Mesendoderm (in vitro differentiated cells): ENCODE measurements at regions not wholly inside any gene's neighbourhood (a gene's known extent, or its start where the extent isn't known, plus 50 kb on each side); places are given as distances from the start of the nearest gene placed in this dataset.
A peak's percentile ranks its signal among the peaks of the same experiment; 100 is the strongest.
"Not testable (repeated sequence)": the region's sequence is repeated elsewhere in the genome, so short reads cannot be mapped to it uniquely, and the experiment has no call there.

ENCODE experiments used
- DNase-seq: peaks from one replicate; pipeline ENCODE4 v3.0.0; 2013
- H2AK5ac ChIP-seq: 2 replicates; pipeline ENCODE4 v1.6.1; 2013; ENCODE audit warnings: low read length, inconsistent platforms
- H2BK120ac ChIP-seq: 2 replicates; pipeline ENCODE4 v1.6.1; 2013; ENCODE audit warnings: low read depth, mild to moderate bottlenecking, low read length, moderate library complexity, mixed read lengths
- H2BK15ac ChIP-seq: replicated peaks from 2 replicates; pipeline ENCODE4 v1.6.1; 2013; ENCODE audit warnings: low read depth, mild to moderate bottlenecking, moderate library complexity
- H2BK5ac ChIP-seq: 2 replicates; pipeline ENCODE4 v1.6.1; 2013; ENCODE audit warnings: low read length, inconsistent platforms
- H3K18ac ChIP-seq: 2 replicates; pipeline ENCODE4 v1.6.1; 2013; ENCODE audit warnings: mild to moderate bottlenecking, low read length, mixed read lengths
- H3K23ac ChIP-seq: one replicate; pipeline ENCODE4 v1.6.1; 2013; ENCODE audit warnings: low read length
- H3K27ac ChIP-seq: 2 replicates; pipeline ENCODE4 v1.5.1; 2013; ENCODE audit warnings: low read depth, mild to moderate bottlenecking, inconsistent platforms, low read length, moderate library complexity
- H3K27me3 ChIP-seq: 2 replicates; pipeline ENCODE4 v1.6.1; 2013; ENCODE audit warnings: low read length, control low read depth, mild to moderate bottlenecking, inconsistent platforms; ENCODE audit not compliant: insufficient read depth, poor library complexity
- H3K36me3 ChIP-seq: 2 replicates; pipeline ENCODE4 v1.6.1; 2013; ENCODE audit warnings: low read length, inconsistent platforms; ENCODE audit not compliant: control insufficient read depth, insufficient read depth
- H3K4ac ChIP-seq: one replicate; pipeline ENCODE4 v1.6.1; 2013; ENCODE audit warnings: low read depth, mild to moderate bottlenecking, low read length, moderate library complexity
- H3K4me1 ChIP-seq: 2 replicates; pipeline ENCODE4 v1.6.1; 2013; ENCODE audit warnings: low read depth, low read length, inconsistent platforms; ENCODE audit not compliant: control insufficient read depth
- H3K4me2 ChIP-seq: 2 replicates; pipeline ENCODE4 v1.6.1; 2013; ENCODE audit warnings: low read length
- H3K4me3 ChIP-seq: 2 replicates; pipeline ENCODE4 v1.5.1; 2013; ENCODE audit warnings: mild to moderate bottlenecking, low read length
- H3K56ac ChIP-seq: one replicate; pipeline ENCODE4 v1.6.1; 2013; ENCODE audit warnings: low read length
- H3K79me1 ChIP-seq: 2 replicates; pipeline ENCODE4 v1.6.1; 2013; ENCODE audit warnings: low read length, inconsistent platforms
- H3K79me2 ChIP-seq: 2 replicates; pipeline ENCODE4 v1.6.1; 2013; ENCODE audit warnings: mild to moderate bottlenecking, low read length; ENCODE audit not compliant: control insufficient read depth, insufficient read depth
- H3K9ac ChIP-seq: 2 replicates; pipeline ENCODE4 v1.6.1; 2013; ENCODE audit warnings: low read length, inconsistent platforms
- H4K5ac ChIP-seq: one replicate; pipeline ENCODE4 v1.6.1; 2013; ENCODE audit warnings: low read length
- H4K8ac ChIP-seq: one replicate; pipeline ENCODE4 v1.6.1; 2013; ENCODE audit warnings: low read depth, mild to moderate bottlenecking, control low read depth, low read length, moderate library complexity
- WGBS: extraction: QIAGEN DNeasy Blood & Tissue Kit; methylation state at CpG from one replicate; pipeline ENCODE4 v1.1.7; 2013; ENCODE audit warnings: low lambda C conversion rate, missing lambda C conversion rate; ENCODE audit not compliant: insufficient coverage; ENCODE audit errors: extremely low coverage; 5-methylcytosine and 5-hydroxymethylcytosine counted together

DNA sequence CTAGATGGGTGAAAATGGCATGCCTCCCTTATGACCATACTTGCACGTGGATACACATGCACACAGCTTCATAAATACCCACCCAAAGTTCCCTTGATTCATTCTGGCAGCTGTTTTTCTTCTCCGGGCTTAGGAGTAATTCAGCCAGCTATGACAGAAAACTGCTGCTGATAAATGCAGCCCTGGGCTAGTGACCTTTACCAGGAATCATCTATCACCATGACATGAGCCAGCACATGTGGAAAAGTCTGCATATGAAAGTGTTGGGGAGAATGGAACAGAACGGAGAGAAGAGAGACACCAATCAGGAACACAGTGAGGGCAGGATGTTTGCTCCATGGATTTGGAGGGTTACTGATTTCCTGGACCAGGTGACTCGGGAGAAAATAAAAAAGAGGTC, 706.3 kb downstream of the PDCD6IP start:
- H2BK120ac ChIP-seq = no peak overlapping the region
- no peaks in the 10 kb centered on the region for H3K36me3 ChIP-seq
- H3K79me2 ChIP-seq = no peaks in the 10 kb centered on the region
- H3K4me1 ChIP-seq = no peaks in the 10 kb centered on the region
- no peak overlapping the region for H3K27ac ChIP-seq
- H4K8ac ChIP-seq = no peak overlapping the region
- H3K4ac ChIP-seq = no peak overlapping the region
- no peak overlapping the region for H2BK15ac ChIP-seq
- no peaks in the 10 kb centered on the region for H3K79me1 ChIP-seq
- no peak for DNase-seq
- H3K56ac ChIP-seq = no peak overlapping the region
- no peaks in the 10 kb centered on the region for H3K27me3 ChIP-seq
- H3K4me2 ChIP-seq = no peak overlapping the region
- no peak overlapping the region for H3K9ac ChIP-seq
- H2BK5ac ChIP-seq = no peak overlapping the region
- no peak overlapping the region for H3K23ac ChIP-seq
- H3K4me3 ChIP-seq = no peak overlapping the region
- no CpG with 5 or more reads among the region's 4 CpGs for WGBS
- no peak overlapping the region for H3K18ac ChIP-seq
- H4K5ac ChIP-seq = no peak overlapping the region
- H2AK5ac ChIP-seq = no peak overlapping the region

DNA sequence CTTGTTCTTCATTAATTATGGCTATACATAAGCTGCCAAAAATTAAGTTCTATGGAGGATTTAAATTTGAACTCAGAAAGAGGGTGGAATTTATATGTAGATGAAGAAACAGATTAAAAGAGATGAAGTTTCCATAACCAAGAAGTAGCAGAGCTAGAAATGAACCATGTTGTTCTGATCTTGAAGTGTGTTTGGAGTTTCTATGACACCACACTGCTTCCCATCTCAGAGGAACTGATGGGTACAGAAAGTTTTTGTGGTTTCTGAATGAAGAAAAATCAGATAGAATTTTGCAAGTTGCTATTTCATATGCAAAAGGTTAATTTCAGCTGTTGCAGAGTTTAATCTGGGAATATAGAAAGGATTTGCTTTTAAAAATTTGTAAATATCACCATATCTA, 710.3 kb downstream of the PDCD6IP start:
- Histone ChIP-seq H3K23ac (no peak overlapping the region), H3K4ac (no peak overlapping the region), H3K79me2 (no peaks in the 10 kb centered on the region), H3K18ac (no peak overlapping the region), H2BK15ac (no peak overlapping the region), H4K8ac (no peak overlapping the region), H3K9ac (no peak overlapping the region), H3K4me3 (no peak overlapping the region), H4K5ac (no peak overlapping the region), H3K4me2 (no peak overlapping the region), H2BK120ac (no peak overlapping the region), H3K27me3 (no peaks in the 10 kb centered on the region), H3K36me3 (no peaks in the 10 kb centered on the region), H3K79me1 (no peaks in the 10 kb centered on the region), H2AK5ac (no peak overlapping the region), H3K4me1 (no peaks in the 10 kb centered on the region), H3K56ac (no peak overlapping the region), H3K27ac (no peak overlapping the region), H2BK5ac (no peak overlapping the region)
- DNase-seq = no peak

DNA sequence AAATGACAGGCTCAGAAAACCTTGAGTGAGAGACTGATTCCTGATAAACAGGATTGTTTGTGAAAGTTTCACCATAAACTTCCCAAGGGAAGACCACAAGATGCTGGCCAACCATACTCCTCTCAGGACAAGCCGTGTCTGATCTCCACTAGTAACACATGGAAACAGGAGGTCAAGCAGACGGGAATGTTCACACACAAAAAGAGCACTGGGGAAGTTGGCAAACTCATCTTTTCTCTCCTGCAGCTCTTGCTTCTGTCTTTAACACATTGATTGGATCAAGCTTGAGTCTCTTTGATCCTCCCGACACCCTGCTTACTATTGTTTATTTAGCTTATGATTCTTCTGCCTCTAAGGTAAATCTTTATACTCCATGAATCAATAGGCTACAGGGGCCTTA, 713.5 kb downstream of the PDCD6IP start:
- no peaks in the 10 kb centered on the region for H3K79me1 ChIP-seq
- no peak overlapping the region for H3K4me2 ChIP-seq
- no peak overlapping the region for H3K18ac ChIP-seq
- H3K36me3 ChIP-seq = no peaks in the 10 kb centered on the region
- H2BK120ac ChIP-seq = no peak overlapping the region
- no peak overlapping the region for H3K4ac ChIP-seq
- H3K79me2 ChIP-seq = no peaks in the 10 kb centered on the region
- no peaks in the 10 kb centered on the region for H3K27me3 ChIP-seq
- H3K4me1 ChIP-seq = no peaks in the 10 kb centered on the region
- no peak overlapping the region for H3K23ac ChIP-seq
- no CpG with 5 or more reads among the region's 3 CpGs for WGBS
- H3K27ac ChIP-seq = no peak overlapping the region
- H3K56ac ChIP-seq = no peak overlapping the region
- no peak overlapping the region for H4K5ac ChIP-seq
- no peak overlapping the region for H3K4me3 ChIP-seq
- H3K9ac ChIP-seq = no peak overlapping the region
- peak; percentile 22 for DNase-seq
- H2BK15ac ChIP-seq = no peak overlapping the region
- no peak overlapping the region for H4K8ac ChIP-seq
- H2AK5ac ChIP-seq = no peak overlapping the region
- no peak overlapping the region for H2BK5ac ChIP-seq

DNA sequence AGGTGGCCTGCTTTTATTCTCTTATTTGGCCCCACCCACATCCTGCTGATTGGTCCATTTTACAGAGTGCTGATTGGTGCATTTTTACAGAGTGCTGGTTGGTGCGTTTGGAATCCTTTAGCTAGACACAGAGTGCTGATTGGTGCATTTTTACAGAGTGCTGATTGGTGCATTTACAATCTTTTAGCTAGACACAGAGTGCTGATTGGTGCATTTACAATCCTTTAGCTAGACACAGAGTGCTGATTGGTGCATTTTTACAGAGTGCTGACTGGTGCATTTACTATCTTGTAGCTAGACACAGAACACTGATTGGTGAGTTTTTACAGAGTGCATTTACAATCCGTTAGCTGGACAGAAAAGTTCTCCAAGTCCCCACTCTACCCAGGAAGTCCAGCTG, 720.6 kb downstream of the PDCD6IP start:
- not testable (repeated sequence) for H3K56ac ChIP-seq, H3K4me2 ChIP-seq, H2BK15ac ChIP-seq, H3K23ac ChIP-seq, H3K27me3 ChIP-seq, H2BK5ac ChIP-seq, H3K18ac ChIP-seq, H3K4me1 ChIP-seq, H2BK120ac ChIP-seq, H3K36me3 ChIP-seq, H4K5ac ChIP-seq, H3K4me3 ChIP-seq, H4K8ac ChIP-seq, H2AK5ac ChIP-seq, H3K27ac ChIP-seq, H3K79me1 ChIP-seq, H3K79me2 ChIP-seq, H3K9ac ChIP-seq, H3K4ac ChIP-seq, DNase-seq
- no CpG with 5 or more reads among the region's 2 CpGs for WGBS

DNA sequence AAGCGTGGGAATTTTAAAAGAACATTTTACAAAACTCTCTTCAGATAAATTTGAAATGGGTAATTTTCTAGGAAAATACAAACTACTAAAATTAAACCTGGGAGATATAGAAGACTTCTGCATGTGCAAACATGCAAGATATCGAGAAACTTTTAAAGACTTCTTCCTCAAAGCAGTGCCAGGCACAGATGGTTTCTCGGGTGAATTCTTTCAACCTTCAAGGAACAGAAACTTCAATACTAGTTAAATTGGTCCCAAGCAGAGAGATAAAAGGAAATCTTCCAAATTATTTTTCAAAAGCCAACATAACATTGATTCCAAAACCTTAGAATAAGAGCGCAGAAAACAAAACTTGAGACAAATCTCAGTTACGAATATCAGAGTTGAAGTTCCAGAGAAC, 732.7 kb downstream of the PDCD6IP start:
- H3K4me3 ChIP-seq = no peak overlapping the region
- H3K56ac ChIP-seq = no peak overlapping the region
- no peaks in the 10 kb centered on the region for H3K4me1 ChIP-seq
- no peak overlapping the region for H3K9ac ChIP-seq
- no peak for DNase-seq
- H2AK5ac ChIP-seq = no peak overlapping the region
- H2BK5ac ChIP-seq = no peak overlapping the region
- WGBS = no CpG with 5 or more reads among the region's 5 CpGs
- H4K5ac ChIP-seq = no peak overlapping the region
- no peak overlapping the region for H2BK15ac ChIP-seq
- H3K36me3 ChIP-seq = no peaks in the 10 kb centered on the region
- no peak overlapping the region for H4K8ac ChIP-seq
- no peak overlapping the region for H3K27ac ChIP-seq
- no peak overlapping the region for H3K4ac ChIP-seq
- no peaks in the 10 kb centered on the region for H3K27me3 ChIP-seq
- H3K4me2 ChIP-seq = no peak overlapping the region
- H3K79me2 ChIP-seq = no peaks in the 10 kb centered on the region
- H3K79me1 ChIP-seq = no peaks in the 10 kb centered on the region
- H2BK120ac ChIP-seq = no peak overlapping the region
- H3K18ac ChIP-seq = no peak overlapping the region
- no peak overlapping the region for H3K23ac ChIP-seq

DNA sequence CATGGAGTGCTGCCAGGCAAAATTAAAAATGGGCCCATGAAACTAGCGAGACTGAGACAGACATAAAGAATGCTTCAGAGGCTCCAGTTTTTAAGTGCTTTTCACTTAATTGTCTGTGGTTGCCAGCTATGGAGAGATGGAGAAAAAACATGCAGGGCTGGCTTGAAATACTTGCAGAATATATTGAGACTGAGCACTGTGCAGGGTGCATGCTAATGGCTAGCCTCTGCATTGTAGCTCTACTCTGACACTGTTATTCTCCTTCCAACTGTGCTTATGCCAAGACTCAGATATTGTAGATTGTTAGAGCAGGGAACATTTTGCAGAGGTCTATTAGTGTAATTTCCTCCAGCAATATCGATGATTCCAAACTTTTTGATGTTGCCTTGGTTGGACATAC, 735.0 kb downstream of the PDCD6IP start:
- no peak overlapping the region for H4K5ac ChIP-seq
- H3K36me3 ChIP-seq = no peaks in the 10 kb centered on the region
- no CpG with 5 or more reads among the region's 2 CpGs for WGBS
- no peak overlapping the region for H2BK5ac ChIP-seq
- H2AK5ac ChIP-seq = no peak overlapping the region
- H3K27me3 ChIP-seq = no peaks in the 10 kb centered on the region
- no peaks in the 10 kb centered on the region for H3K4me1 ChIP-seq
- H2BK120ac ChIP-seq = no peak overlapping the region
- H4K8ac ChIP-seq = no peak overlapping the region
- no peak overlapping the region for H3K9ac ChIP-seq
- no peak overlapping the region for H3K18ac ChIP-seq
- H3K4me3 ChIP-seq = no peak overlapping the region
- no peak overlapping the region for H3K4me2 ChIP-seq
- H3K23ac ChIP-seq = no peak overlapping the region
- no peak overlapping the region for H3K27ac ChIP-seq
- no peaks in the 10 kb centered on the region for H3K79me1 ChIP-seq
- no peaks in the 10 kb centered on the region for H3K79me2 ChIP-seq
- no peak overlapping the region for H2BK15ac ChIP-seq
- no peak overlapping the region for H3K56ac ChIP-seq
- DNase-seq = no peak
- H3K4ac ChIP-seq = no peak overlapping the region
